ENCODE measurements at regions not wholly inside any gene's neighbourhood (a gene's known extent, or its start where the extent isn't known, plus 50 kb on each side); places are given as distances from the start of the nearest gene placed in this dataset.
"Not testable (repeated sequence)": the region's sequence is repeated elsewhere in the genome, so short reads cannot be mapped to it uniquely, and the experiment has no call there.

DNA sequence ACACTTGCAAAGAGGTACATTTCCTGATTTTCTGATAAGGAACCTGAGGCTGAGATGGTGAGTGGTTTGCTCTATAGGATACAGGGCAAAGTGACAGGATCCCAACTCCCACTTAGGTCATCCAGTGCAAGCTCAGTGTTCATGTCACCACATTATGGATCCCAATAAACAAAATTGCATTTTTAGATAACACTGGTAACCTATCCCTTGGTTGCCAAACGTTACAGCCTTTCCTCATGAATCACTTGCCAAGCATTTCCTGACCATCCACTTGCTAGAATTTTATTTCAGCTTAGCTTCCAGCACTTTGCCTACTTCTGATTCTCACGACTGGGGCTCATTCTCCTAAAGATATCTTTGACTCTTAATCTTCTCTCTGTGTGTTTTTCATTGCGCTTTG is 131.4 kb upstream of the ODAD2 start:
- FAIRE-seq = no peak

DNA sequence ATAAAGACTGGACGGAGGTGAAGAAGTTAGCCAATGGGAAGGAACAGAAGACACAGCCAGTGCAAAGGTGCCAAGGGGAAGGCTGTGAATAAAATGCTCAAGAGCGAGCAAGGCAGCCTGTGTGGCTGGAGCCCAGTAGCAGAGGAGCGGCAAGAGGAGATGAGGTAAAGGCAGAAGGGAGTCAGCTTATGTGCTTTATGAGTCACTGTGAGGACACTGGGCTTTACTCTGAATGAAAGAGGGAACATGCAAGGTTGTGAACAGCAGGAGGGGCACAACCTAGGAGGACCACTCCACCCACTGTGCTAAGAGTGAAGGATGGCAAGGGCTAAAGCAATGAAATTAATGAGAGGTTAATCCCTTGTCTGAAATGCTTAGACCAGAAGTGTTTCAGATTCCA is 129.0 kb upstream of the ODAD2 start:
- FAIRE-seq = no peak

DNA sequence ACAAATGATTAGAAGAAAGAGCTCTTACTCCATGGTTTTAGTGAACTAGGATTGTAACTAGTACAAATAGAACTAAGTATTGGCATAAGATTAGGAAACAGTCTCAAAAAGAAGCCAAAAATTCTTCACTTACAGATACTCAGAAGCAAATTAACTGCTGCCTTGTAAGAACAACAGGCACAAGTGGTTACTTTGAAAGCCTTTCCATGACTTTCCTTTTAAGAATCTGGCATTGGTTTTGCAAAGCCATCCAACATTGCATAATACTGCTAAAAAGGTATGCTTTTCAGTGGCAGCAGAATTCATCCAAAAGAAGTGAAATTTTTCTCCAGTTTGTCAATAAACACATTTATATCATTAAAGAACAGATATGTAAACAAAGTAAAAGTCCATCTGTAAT is 126.8 kb upstream of the ODAD2 start:
- FAIRE-seq = no peak

DNA sequence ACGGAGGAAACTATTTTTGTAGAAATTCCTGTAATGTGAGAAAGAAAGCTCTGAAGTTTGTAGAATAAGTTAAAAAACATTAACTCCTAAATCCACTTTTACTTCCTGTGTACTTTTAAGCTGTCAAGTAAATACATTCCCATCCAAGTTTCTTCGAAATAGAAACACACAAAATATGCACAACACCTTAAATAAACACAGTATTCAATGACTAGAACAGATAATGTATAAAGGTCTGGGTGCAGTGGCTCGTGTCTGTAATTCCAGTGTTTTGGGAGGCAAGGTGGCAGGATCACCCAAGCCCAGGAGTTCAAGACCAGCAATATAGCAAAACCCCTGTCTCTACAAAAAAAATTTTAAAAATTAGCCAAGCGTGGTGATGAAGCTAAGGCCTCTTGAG is 121.9 kb upstream of the ODAD2 start:
- FAIRE-seq = no peak

DNA sequence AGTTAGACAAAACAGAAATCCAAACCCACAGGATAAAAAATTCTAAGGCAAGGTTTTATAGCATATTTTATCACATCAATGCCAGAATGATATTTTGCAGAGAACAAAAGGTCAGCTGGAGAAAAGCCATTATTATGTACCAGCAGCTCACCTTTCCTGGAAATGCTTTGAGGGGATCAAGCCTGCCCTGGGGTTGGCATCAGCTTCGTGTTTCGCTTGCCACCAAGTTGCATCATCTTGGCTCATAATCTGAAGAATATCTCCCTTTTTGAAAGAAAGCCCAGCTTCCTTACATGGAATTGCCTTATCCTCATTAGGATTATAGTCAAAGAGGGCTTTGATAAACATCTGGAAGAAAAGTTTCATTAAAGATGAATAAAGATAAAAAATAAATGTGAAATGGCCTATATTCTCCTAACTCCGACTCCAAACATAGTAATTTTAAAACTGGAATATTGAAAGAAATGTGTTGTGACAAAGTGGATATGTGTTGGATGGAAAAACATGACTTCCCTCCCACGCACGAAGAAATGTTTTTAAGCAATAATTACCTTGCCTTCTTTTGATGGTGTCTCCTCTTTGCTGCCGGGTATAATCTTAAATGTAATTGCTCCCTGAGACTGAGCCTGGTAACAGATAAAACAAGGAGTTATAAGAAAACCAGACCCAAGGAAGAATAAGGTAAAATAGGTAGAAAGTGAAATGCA is 121.3 kb upstream of the ODAD2 start:
- no peak for FAIRE-seq

DNA sequence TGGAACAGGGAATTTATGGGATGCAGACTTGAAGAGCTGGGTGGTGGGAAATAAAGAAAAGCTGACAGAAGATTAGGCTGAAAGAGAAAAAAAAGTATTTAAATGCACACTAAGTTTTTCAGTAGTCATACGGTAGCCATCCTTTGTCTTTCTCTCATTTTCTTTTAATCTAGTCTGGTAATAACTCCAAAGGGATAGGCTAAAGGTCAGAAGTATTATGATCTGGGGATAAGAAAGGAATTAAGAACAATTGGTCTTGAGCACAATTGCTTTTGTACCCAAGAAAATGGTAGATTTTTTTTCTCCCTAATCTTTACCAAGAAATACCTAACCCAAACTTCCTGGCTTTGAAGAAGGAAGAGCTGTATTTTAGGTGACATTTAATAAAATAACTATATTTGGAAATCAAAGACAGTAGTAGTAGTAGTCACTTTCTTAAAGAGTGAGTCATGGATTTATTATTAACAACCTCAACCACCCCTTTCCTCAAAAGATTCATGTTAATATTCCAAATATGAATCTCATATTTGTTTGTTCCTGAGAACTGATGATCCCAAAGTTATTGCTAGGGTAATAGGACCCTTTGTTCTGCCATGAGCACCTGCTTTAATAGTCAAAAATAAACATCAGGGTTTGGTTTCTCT is 120.2 kb upstream of the ODAD2 start:
- no peak for FAIRE-seq

DNA sequence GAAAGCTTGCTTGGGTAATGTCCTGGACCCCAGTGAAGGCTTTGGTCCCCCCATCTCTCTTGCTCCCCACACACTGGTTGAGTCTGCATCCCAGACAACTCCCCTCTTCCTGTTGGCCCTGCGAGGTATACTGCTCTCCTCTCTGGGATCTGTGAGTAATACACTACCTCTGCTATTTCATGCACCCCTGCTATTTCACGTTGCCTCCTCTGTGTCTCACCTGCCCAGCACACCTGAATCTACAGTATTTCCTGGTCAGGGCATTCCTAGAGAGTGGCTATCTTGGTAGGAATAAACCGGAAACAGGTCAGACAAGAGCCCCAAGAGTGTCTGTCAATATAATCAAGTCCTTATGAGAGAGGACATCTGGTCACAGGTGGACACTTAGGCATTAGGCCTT is 114.3 kb upstream of the ODAD2 start:
- no peak for FAIRE-seq

DNA sequence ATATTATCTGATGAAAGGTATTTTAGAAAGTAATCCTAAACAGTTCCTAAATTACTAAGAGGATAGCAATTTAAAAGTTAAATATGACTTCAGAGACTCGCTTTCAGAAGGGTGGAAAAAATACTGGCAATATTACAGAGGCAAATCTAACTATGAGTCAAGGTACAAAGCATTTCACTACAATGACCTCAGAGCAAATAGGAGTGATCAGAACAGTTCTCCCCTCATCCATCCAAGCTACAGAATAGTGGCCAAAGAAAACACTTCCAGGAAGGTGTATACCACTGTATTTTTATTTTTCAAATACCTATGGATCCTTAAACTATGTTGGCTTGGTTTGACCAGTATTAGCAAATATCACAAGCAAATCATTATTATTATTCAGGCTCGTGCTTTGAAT is 112.8 kb upstream of the ODAD2 start:
- no peak for FAIRE-seq

DNA sequence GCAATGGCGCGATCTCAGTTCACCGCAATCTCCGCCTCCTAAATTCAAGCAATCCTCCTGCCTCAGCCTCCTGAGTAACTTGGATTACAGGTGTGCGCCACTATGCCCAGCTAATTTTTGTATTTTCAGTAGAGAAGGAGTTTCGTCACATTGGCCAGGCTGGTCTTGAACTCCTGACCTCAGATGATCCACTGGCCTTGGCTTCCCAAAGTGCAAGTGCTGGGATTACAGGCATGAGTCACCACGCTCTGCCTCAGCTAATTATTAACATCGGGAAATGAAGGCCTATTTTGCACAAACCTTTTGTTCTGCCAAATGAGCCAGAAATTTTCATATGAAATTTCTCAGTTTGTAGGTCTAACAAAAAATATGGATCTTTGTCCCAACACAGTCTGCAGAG is 106.7 kb upstream of the ODAD2 start:
- no peak for FAIRE-seq

DNA sequence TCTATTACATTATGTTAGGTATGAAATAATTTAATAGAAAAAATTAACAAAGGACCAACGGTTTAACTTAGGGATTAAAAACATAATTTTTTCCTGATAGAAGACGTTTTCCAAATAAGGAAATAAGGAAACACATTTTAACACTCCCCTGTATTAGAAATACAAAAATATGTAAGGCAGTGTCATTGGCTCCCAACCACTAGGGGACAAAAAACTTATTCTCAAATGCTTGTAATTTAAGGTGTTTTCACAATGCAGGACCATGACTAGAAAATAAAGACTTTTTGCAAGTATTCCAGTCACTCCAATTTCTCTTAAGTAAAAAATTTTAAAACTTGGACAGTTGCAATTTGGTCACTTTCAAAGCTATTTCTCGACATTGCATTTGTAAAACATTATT is 98.8 kb upstream of the ODAD2 start:
- peak; percentile 54 for FAIRE-seq

DNA sequence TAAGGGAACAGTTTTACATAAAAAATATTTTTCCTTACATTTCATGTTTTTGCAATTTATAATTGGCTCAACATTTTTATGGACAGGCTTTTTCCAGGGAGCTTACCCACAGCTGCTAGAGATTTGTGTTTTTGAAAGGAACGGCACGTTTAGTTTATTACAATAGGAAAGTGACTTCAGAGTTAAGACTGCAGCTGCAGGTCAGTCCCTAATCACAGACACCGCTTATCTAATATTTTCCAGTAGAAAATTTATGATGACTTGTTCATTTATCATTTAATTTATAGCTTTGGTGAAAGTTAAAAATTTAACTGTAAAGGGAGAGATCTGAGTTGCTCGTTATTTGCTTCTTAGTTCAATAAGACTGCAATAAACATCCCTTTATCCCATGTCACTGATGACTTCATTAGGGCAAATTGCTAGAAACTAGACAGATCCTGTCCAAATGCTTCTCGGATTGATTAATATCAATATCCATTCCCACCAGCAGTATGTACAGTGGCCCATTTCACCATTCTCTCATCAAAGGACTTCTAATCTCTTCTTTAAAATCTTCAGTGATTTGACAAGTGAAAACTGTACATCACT is 97.0 kb upstream of the ODAD2 start:
- FAIRE-seq = no peak

DNA sequence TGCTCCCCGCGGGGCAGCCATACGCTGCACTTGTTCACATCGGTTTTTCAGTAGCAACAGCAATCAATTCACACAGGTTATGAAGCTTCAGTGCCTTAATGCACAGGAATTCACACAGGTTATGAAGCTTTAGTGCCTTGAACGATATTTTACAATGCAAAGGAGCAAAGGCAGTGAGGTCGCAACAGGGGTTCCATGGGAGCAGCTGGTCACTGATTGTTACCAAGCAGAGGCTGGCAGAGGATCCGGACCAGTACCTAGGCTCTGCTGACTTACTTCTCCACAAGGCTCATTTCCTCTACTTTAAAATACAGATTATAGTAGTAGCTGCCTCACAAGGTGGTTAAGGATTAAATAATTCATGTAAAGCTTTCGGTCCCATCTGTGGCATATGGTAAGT is 95.2 kb upstream of the ODAD2 start:
- no peak for FAIRE-seq

DNA sequence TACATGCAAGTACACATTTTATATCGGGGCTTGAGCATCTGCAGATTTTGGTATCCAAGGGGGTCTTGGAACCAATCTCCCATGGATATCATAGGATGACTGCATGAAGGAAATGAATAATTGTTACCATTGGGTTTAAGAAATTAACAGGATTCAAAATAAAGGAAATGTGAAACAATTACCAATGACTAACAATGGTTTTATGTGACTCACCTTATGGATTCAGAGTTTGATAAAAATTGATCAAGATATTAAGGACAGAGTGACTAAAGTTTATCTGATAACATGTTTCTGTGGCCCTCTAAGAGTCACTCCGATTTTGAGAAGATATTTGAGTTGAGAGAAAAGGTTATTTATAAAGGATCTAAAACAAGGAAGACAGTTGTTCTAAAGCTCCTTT is 93.0 kb upstream of the ODAD2 start:
- FAIRE-seq = no peak

DNA sequence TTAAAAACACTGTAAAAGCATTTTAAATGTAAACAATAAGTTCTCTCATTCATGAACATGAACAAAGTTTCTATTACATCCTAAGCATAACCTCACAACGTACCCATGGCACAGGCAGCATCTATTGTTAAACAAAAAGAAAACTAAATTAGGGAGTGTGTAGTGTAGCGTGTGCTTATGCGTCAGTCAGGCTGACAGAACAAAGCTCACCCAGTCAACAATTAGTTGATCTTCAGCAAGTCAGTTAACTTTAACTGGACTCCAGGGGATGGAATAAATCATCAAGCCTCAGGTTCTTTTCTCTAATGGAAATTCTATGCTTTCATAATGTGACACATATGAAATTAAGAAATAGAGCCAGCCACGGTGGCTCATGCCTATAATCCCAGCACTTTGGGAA is 91.6 kb upstream of the ODAD2 start:
- no peak for FAIRE-seq

DNA sequence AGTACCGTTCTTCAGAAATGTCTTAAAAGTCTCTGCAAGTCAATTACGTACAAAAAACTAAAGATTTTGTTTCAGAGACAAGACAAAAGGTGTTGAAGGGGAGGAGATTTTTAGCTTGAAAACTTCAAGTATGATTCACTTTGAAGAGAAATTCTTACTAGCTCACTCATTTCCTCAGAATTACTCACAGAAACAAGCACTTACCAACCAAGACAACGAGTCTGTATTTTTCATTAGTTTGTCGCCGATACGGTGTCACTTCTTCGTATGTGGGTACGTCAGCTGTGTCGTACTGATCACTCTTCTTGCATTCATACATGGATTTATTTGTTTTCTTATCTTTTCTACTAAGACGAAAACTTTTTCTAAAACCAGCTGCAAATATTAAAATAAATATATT is 90.6 kb upstream of the ODAD2 start:
- FAIRE-seq = no peak

DNA sequence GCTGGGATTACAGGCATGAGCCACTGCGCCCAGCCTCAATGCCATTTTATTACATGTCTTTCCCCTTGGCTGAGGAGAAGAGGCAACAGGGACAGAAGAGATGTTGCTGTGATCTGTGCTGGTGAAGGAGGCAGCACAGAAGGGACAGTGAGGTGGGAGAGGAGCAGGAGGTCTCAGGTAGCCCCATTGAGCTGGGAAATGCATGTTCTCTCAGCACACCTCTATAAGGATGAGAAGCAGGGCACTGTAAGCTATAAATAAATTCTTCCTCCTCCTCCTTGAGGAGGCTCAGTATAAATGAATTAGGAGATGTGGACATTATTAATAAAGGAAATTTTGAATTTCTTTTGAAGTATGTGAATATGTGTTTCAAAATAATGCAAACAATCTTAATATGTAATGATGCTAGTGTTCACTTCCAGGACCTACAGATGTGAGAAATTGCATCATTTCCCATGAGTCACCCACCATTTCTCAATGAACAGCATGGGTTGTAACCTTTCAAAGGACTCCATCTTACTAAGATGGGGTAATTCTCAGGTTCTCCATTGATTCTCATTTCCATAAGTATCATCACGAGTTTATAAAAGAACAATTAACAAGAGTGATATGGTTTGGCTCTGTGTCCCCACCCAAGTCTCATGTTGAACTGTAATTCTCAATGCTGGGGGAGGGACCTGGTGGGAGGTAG is 88.9 kb upstream of the ODAD2 start:
- no peak for FAIRE-seq

DNA sequence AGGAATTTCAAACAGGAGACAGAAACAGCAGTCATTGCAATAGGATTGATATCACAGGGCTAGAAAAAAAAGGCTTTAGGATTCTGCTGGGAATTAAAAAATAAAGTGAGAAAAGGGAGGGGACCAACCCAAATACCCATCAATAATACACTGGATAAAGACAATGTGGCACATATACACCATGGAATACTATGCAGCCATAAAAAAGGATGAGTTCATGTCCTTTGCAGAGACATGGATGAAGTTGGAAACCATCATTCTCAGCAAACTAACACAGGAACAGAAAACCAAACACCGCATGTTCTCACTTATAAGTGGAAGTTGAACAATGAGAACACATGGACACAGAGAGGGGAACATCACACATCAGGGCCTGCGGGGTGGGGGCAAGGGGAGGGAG is 86.9 kb upstream of the ODAD2 start:
- FAIRE-seq = not testable (repeated sequence)

DNA sequence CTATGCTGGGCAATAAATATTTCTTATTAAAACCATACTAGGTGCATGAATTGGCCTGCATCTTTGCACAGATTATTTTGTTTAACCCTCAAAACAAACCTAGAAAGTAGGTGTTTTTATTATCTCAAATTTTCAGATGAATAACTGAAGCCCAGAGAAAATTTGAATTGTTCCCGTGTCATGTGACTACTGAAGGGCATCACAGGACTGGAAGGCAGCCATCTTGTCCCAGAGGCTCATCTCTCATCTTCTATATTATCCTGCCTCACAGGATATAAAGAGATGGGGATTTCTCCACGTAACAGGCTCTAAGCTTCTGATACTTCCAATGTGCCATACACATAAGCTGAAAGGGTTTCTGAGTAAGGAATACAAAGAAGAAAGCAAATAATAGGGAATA is 84.0 kb upstream of the ODAD2 start:
- no peak for FAIRE-seq

DNA sequence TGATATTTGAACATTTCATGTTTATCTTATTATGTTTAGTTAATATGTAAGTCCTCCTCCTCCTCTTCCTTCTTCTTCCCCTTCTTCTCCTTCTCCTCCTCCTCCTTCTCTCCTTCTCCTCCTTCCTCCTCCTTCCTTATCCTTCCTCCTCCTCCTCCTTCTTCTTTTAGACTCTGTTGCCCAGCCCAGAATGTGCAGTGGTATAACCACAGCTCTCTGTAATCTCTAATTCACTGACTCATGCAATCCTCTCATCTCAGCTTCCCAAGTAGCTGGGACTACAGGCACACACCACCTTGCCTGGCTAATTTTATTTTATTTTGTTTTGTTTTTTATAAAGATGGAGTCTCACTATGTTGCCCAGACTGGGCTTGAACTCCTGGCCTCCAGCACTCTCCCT is 83.4 kb upstream of the ODAD2 start:
- no peak for FAIRE-seq

DNA sequence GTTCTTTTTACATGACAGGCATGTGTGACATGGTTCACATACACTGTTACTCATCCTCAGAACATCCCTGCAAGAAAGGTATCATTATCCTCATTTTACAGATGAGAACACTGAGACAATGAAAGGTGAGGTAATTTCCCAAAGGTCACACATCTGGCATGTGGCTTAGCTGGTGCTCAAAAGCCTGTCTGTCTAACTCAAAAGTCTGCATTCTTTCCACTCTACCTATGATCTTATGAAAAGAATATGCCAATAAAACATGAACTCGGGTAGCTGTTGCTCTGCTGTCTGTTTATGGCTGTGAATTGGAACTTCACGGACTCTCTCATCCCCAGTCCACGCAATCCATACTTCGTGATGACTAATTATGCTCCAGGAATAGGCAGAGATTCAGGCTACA is 79.0 kb upstream of the ODAD2 start:
- no peak for FAIRE-seq

DNA sequence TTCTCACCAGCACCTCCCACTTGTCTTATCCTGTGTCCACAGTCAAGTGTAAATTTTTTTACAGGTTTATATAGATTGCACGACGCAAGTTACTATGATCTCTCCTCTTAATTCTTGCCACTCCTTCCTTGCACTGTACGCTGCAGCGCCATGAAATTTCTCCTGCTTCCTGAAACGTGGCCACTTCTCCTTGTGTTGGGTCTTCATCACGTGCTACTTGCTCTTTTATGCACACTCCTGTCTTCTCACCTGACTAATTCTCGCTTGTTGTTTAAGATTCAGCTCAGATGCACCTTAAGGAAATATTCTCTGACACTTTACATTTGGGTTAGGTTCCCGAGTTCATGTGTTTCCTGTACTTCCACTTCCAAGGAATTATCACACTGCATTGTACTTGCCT is 76.5 kb upstream of the ODAD2 start:
- FAIRE-seq = no peak

DNA sequence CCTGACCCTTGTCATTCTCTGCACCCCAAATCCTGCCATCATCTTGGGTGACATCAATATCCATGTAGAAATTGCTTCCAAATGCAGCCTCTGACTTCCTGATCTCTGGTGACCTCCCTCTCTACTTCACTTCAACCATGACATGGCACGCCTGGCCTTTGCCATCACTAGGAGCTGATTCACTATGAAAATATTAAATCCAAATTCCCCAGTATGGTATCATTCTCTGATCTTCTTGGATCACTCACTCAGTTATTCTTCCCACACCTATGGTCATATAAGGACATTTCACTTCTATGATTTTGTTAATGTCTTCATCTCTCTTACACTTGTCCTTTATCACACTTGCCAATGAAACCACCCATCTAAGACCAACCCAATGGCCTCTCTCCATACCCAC is 73.7 kb upstream of the ODAD2 start:
- no peak for FAIRE-seq

DNA sequence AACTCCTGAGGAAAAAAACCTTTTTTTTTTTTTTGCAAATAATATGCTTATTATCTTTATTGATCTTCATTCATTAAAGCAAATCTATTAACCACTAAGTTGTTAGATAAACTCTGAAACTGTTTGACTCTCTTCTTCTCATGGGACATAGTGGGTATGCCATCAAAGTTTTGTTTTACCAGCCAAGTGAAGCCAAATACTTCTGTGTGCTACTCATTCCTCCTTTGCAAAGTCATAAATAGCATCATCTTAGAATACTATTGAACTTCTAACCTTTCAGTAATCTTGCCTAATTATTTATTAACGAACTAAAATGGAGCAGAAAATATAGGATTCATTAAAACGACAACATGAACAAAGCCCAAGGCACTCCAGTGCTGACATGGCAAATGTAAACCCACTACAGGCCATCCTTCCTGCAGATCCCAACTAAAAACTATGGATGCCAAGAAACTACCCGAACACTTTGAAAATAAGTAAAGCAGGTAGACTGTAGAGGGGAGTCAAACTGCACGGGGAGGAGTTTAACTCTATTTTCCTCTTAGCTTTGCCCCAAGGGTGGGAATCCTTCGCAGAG is 61.2 kb upstream of the ODAD2 start:
- FAIRE-seq = no peak

DNA sequence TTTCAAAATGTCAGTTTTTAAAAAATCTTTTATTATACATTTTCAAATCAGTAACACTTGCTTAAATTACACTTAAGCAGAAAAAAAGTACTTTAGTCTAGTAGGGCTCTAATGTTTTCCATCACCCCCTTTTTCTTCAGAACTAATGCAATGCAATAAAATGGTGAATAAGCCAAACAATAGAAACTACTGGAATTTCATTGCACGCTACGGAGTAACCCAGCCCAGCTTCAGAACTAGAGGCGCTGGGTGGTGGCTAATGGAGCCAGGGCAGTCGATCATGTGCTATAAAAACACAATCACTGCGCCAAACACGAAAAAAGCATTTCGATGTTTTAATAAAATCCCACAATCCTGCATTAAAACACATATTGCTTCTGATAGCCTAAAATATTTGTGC is 59.9 kb upstream of the ODAD2 start:
- no peak for FAIRE-seq
